ENCODE measurements at regions not wholly inside any gene's neighbourhood (a gene's known extent, or its start where the extent isn't known, plus 50 kb on each side); places are given as distances from the start of the nearest gene placed in this dataset.
"Not testable (repeated sequence)": the region's sequence is repeated elsewhere in the genome, so short reads cannot be mapped to it uniquely, and the experiment has no call there.

- no peak for TF ChIP-seq CTCF (IDR thresholded peaks at IDR 0.05; ENCODE audit: low read depth, low read length, missing control alignments)
- no peak for DNase-seq (ENCODE audit: low read depth)
- no peak overlapping the region for H3K4me3 ChIP-seq (ENCODE audit: low read depth, low read length)
Observed at GRCh38 chr5:18712936-18713485, 1078.8 kb downstream of the TAF11L14 start.

GRCh38 chr5:18720002-18720401 is 1085.7 kb downstream of the TAF11L14 start:
- no peak for DNase-seq (ENCODE audit: low read depth)
- no peak overlapping the region for H3K4me3 ChIP-seq (ENCODE audit: low read depth, low read length)
- TF ChIP-seq CTCF (IDR thresholded peaks at IDR 0.05; ENCODE audit: low read depth, low read length, missing control alignments), result no peak

- no peak for DNase-seq (ENCODE audit: low read depth)
- no peak overlapping the region for H3K4me3 ChIP-seq (ENCODE audit: low read depth, low read length)
- TF ChIP-seq CTCF (IDR thresholded peaks at IDR 0.05; ENCODE audit: low read depth, low read length, missing control alignments), result no peak
Observed at GRCh38 chr5:18732556-18733479, 1098.6 kb downstream of the TAF11L14 start.

GRCh38 chr5:18736051-18736398 is 1101.8 kb downstream of the TAF11L14 start:
- no peak for TF ChIP-seq CTCF (IDR thresholded peaks at IDR 0.05; ENCODE audit: low read depth, low read length, missing control alignments)
- H3K4me3 ChIP-seq (ENCODE audit: low read depth, low read length), result no peak overlapping the region
- no peak for DNase-seq (ENCODE audit: low read depth)

- not testable (repeated sequence) for H3K4me3 ChIP-seq (ENCODE audit: low read depth, low read length); DNase-seq (ENCODE audit: low read depth)
Observed at GRCh38 chr5:18736736-18737135, 1102.5 kb downstream of the TAF11L14 start.

- DNase-seq (ENCODE audit: low read depth), result no peak
- no peak for TF ChIP-seq CTCF (IDR thresholded peaks at IDR 0.05; ENCODE audit: low read depth, low read length, missing control alignments)
- H3K4me3 ChIP-seq (ENCODE audit: low read depth, low read length), result no peak overlapping the region
Observed at GRCh38 chr5:18740301-18740700, 1106.0 kb downstream of the TAF11L14 start.

GRCh38 chr5:18742830-18743229 is 1108.6 kb downstream of the TAF11L14 start:
- no peak overlapping the region for H3K4me3 ChIP-seq (ENCODE audit: low read depth, low read length)
- no peak for TF ChIP-seq CTCF (IDR thresholded peaks at IDR 0.05; ENCODE audit: low read depth, low read length, missing control alignments)
- DNase-seq (ENCODE audit: low read depth), result no peak

Data from GM12864 (cell line).